HG03457 (cell line): ENCODE measurements at regions not wholly inside any gene's neighbourhood (a gene's known extent, or its start where the extent isn't known, plus 50 kb on each side); places are given as distances from the start of the nearest gene placed in this dataset.

Experiments used
- ATAC-seq: cut with Tn5 transposase; IDR thresholded peaks from one replicate; pipeline ENCODE4 v1.9.1; 2021; ENCODE audit warnings: moderate number of reproducible peaks; ENCODE audit not compliant: unreplicated experiment

DNA sequence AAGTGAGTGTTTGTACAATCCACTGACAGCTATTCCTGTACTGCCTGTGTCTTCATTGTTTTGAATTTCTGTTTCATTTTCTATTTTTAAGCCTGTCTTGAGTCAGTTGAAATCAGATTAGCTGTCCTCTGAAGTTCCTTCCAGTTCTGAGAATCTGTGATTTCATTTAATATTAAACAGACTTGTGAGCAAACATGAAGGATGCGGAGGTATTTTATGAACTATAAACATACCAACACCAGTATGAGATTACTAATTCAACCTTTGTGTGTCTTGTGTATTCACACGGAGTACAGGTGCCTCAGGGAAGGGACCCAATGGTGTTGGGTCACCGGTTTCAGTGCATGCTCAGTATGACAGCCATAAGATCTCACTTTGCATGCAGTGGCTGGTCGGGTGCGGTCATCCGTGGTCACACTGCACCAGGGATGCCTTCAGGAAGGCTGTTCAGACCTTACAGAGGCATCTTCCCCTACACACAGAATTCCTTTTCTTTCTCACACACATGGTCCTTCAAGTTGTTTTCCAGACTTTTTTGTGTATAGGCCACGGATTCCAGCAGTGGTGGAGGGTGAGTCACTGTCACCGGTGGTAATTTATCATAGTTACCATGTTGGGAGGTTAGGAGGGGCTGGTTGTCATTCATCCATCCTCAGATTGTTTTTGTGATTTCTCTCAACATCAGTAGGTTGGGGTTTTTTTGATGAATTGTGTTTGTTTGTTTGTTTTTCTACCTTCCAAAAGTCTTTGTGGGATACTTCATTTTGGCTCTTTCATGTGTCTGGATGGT, 103.0 kb upstream of the SFSWAP start:
- ATAC-seq, result peak; percentile 66

DNA sequence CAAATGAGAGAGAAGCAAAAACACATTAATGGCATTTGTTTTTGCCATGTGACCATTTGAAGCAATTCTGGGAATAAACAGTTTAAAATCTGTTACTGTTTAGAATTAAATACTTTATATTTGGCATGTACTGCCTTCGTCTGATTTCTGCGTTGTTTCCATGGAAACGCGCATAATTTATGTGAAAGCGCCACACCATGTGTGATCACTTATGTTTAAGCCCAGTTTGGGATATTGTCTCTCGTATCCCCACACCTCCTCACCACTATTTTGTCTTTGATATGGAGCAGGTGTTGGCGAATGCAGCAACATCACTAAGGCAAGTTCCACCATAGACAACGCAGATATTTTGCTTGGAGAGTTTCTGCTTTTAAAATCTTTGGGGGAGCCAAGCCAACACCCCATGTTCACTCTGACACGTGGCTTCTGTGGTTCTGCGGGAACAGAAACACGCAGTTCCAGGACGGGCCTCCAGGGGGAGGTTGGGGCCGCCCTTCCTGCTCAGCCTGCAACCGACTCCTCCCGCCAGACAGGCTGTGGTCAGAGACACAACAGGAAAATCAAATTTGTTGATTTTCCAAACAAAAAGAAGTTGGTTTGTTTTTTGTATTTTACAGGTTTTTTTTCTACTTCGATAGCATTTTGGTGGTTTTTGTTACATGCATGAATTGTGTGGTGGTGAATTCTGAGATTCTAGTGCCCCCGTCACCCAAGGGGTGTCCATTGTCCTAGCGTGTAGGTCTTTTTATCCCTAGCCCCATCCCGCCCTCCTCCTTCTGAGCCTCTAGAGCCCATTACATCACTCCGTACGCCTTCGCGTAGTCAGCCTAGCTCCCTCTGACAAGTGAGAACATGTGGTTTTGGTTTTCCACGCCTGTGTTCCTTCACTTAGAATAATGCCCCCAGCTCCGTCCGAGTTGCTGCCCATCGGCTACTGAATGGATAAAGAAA, 101.9 kb upstream of the SFSWAP start:
- ATAC-seq, result no peak

DNA sequence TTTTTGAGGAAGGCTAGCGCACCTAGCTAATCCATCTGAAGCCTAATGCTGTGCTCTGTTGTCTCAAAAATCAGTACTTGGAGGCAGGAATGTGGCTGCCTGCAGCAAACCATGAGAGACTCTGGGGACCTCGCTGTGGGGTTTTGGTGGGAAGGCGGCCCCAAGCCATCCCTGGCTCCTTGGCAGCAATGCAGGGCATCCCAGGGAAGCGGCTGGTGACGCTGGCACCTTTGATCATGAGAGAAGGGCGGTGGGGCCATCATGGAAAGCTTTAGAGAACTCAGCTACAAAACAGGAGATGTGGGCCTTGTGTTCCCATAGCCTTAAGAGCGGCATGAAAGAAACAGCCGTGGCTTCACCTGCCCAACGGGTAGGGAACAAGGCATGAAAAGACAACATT, 101.1 kb upstream of the SFSWAP start:
- ATAC-seq, result no peak

DNA sequence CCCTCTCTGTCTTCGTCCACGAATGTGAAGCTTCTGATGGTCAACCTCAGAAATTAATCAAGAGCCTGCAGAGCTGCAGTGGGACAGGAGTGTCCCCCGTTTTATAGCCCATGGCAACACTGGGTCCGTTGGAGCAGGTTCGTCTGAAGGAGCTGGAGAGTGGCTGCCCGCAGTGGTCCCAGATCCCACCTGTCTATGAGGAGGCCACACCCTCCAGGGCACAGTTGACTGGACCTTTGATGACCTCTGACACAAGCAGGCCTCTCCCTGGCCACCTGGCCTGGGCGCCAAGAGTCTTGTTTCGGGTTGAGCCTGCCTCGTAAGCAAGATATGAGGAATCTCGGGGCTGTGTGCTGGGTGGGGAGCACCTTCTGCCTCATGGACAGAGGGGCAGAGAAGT, 100.7 kb upstream of the SFSWAP start:
- ATAC-seq, result no peak

DNA sequence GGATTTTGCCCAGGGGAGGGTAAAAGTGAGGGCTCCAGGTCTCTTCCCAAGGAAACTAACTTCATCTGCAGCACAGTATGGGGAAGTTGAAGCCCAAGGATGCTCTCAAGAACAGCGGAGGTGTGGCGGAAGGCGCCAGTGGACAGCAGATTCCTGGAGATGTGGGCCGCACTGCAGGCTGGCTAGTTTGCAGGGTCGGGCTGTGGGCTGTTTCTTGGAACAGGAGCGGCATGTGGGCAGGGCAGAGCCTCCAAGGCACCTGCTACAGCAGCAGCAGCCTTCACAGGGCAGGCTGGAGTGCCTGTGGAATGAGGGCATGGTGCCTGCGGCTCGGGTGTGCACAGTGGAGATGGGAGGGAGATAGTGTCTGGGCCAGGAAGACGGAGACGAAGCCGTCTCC, 100.0 kb upstream of the SFSWAP start:
- ATAC-seq, result no peak

DNA sequence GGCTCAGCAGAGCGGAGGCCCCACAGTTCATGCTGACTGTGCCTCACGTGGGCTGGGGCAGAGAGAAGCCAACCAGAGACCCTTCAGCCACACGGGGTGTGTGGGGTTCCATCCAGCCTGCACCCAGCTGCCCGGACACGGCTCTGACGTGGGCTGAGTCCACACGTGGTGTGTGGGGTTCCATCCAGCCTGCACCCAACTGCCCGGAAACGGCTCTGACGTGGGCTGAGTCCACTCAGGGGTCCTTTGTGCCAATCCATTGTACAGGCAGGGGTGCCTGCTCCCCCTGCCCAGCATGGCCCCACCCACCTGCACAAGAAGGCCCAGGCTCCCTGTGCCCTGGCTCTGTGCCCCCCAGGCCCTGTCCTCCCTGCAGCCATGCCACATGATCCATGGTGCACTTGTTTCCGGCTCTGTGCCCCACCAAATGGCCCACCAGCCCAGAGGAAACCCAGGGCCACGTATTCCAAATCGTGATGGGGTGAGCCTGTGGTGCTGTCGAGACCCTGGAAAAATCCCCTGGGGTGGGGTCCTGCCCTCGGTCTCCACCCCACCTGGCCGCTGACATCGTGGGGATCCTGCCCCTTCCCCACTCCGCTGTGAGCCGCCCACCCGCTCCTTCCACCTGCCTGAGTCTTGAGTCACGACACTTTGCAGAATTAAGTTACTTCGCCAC, 99.3 kb upstream of the SFSWAP start:
- ATAC-seq, result no peak

DNA sequence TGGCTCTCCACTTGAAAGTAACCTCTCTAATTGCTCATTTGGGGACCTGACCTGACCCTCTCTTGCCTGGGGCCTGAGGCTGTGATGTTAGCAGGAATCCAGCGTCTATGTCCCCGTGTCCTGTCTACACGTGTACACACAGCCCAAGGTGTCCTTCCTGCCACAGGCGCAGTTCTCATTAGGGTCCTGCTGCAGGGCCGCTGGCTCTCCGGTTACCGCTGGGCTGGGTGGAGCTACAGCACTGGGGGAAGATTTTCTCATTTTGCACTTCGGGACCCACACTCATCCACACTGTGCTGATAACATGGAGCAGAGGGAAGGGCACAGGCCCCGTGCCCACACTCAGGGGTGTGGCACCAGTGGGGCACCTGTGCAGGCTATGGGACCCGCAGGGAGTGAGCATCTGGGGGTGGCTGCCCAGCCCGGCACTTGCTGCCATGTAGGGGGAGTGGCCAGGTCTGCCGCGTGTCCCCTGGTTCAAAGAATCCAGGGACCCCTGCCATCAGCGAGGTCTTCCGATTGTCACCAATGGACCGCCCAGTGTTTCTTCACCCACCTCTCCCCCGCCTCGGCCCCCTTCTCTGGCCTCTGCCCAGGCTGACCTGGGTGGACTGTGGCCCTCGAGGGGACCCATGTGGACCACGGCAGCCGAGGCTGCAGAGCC, 98.7 kb upstream of the SFSWAP start:
- ATAC-seq, result no peak

DNA sequence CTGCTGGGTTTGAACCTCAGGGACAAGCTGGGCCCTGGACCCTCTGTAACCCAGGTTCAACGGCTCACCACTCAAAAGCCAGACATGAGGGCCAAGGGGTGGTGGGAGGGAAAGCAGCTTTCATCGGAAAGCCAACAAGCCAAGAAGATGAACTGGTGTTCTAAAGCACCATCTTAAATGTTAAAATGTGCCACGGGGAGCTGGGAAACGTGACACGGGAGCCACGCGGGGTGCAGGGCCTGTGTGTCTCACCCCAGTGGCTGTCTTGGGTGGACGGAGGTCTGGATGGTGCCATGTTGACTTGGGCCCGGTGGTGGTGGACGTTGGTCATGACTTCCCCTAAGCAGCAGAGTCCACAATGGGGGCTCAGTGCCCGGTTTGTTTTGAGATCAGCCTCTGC, 97.7 kb upstream of the SFSWAP start:
- ATAC-seq, result no peak

DNA sequence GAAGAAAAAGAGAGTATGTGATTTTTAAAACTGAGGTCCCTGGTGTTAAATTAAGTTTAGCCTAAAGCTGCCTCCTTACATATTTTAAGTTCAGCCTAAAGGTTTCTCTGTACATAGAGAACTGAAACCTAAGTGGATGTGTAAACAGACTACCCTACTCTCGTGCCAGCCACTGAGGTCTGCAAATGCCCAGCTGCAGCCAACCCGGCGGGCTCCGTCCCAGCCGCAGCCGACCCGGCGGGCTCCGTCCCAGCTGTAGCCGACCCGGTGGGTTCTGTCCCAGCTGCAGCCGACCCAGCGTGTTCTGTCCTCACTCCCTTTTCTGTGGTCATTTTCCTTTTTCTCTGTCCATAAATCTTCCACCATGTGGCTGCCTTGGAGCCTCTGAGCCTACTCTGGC, 97.2 kb upstream of the SFSWAP start:
- no peak for ATAC-seq

DNA sequence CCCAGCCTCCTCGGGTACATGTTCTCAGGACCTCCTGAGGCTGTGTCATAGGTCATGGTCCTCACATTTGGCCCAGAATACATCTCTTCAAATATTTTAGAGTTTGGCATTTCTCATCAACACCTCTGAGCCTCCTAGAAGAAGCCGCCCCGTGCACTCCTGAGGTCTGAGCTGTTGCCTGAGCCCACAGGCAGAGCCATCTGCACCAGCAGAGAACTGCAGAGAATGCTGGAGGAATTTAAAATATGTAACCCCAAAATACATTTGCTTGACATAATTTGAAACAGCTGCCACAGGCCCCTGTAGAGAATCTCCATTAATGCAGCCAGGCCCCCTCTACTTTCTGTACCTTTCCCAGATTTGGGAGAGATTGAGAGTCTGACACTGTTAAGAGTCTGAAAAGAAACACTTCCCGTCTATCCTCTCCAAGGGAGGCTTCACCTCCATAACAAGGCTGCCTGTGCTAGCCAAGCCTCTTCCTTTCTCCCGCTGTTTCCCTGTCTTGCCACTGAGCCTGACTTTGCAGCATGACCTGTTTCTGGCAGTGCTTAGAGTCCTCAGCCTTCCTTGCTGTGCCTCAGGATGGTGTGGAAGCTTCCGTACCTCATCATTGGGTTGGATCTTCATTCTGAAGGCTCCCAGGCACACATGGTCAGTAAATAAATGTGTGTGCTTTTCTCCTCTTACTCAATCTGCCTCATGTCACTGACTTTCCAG, 95.4 kb upstream of the SFSWAP start:
- ATAC-seq, result no peak

DNA sequence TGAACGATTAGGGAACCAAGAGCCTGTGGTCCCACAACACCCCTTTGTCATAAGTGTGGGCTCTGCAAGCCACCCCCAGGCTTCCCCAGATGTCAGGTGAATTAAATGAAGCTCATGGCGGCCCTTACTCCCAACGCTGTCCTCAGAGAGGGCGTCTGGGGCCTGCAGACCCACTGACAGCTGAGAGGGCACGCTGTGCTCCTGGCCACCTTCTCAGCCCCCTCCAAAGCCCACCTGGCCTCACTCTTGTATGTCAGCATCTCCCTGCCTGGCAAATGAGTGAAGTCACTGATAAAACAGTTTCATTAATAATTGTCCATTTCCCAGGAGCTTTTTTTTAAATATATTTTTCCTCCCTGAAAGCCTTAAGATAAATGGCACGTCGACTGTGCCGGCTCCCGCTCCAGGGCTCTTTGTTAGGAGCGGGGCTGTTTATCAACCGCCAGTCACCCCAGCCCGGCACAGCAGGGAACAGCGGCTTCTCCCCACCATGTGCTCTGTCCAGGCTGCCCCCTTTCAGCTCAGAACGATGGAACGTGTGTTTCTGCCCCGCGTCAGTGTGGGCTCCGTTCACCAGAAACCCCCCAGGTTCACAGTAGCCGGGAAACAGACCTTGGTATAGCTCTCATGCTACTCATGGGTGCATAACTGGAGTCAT, 94.7 kb upstream of the SFSWAP start:
- ATAC-seq, result no peak

DNA sequence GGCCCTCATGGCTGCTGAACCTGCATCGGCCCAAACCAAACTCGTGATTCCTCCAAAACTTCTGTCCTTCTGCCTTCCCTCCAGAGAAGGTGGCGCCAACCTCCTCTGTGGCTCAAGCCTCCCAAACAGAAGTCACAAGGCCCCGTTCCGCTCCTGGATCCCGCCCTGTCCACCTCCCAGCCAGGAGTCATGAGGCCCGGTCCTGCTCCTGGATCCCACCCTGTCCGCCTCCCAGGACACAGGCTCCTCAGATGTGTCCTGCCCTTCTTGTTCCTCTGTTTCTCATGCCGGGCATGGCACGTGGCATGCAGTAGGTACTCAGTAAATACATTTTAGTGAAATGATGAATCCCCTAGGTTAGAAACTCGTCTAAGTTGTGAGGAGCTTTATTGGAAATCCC, 94.2 kb upstream of the SFSWAP start:
- no peak for ATAC-seq

DNA sequence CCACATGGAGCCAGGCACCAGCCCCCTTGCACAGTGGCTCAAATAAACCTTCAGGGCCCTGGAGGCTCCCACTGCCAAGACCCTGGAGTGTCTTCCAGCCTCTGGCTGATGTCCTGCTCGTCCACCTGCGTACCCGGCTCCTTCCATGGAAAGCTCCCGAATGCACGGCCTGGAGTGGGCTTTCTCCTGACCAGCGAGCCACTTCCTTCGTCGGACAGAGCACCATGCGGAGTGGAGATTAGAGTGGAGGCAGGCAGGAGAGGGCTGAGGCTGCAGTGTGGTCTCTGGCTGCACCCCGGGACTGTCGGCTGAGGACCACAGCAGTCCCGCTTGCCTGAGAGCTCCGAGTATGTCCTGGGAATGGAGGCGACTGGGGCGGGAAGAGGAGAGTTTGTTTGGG, 93.7 kb upstream of the SFSWAP start:
- no peak for ATAC-seq

DNA sequence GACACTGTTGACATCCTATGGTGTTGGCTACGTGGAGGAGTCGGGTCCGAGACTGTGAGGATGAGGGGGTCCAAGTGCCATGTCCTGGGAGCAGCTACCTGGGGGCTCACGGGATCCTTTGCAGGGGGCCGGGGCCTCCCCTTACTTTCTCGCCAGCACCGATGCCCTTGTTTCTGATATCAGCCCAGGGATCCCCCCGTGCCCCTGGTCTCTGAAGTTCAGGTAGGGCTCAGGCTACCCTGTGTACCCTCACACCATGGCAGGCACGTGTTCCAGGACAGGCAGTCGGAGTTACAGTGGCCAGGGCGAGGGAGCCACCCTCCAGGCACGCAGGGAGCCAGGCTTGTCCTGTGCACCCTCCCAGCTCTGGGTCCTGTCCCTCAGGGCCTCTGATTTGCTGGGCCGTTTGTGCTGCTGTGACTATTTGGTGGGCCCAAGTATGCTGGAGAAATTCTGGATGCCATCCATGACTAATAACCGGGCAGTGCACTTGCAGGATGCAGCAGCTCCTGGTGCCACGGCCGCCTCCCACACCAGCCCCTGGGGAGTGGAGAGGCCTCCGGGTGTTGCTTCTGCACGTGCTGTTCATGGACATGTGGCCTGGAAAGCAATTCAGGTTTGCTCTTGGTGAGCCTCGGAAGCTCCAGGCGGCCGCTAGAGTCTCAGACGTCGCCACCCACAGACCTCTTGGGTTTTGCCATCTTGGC, 93.1 kb upstream of the SFSWAP start:
- ATAC-seq, result no peak

DNA sequence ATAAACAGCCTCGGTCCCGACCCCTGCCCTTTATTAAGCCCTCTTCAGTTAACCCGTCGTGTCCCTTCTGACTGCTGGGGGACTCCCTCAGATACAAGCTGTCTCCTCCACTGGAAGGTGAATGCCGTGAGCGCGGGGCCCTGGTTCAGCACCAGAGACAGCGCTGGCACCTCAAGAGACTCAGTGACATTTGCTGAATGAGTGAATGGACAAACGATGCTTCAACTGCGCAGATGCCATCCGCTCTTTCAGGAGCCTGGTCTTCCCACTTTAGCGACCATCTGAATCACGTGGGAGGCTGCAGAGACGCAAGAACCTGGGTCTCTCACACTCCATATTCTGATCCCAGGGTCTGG, 92.6 kb upstream of the SFSWAP start:
- ATAC-seq, result no peak

DNA sequence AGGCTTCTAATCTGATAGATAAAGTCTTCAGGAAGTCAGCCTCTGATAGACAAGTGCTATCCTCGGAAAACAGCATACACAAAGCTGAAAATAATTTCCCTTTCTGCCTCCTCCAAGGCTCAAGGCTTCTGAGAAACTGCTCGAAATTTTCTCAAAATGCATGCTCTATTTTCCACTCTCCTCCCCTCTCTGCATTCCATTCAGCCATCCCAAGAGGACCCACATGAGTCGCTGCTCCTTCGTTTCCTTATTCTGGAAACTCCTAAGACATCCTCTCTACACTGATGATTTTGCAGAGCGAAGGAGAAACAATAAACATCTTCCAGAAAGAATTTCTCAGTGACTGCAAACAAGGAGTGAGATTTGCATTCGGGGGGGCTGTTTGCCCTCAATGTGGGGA, 92.2 kb upstream of the SFSWAP start:
- no peak for ATAC-seq

DNA sequence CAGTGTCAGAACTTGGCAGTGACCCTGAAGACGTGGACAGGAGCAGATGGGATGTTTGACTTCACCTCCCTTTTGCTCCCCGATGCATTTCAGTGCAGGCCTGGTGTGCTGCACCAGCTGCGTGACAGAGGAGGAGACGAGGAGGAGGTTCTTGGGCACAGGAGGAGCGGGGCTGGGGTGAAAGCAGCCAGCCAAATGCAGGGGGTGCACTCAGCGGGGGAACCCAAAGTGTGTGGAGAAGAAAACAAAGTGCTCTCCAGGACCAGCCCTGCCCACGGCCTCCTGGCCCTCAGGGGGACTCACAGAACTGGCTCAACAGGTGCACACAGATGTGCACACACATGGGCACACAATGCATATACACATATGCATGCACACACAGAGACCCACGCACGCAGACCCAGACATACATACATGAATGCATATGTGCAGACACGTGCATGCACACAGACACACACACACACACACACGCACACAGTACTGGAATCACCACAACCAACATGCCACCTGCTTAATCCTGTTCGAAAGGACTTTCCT, 91.7 kb upstream of the SFSWAP start:
- ATAC-seq, result no peak

DNA sequence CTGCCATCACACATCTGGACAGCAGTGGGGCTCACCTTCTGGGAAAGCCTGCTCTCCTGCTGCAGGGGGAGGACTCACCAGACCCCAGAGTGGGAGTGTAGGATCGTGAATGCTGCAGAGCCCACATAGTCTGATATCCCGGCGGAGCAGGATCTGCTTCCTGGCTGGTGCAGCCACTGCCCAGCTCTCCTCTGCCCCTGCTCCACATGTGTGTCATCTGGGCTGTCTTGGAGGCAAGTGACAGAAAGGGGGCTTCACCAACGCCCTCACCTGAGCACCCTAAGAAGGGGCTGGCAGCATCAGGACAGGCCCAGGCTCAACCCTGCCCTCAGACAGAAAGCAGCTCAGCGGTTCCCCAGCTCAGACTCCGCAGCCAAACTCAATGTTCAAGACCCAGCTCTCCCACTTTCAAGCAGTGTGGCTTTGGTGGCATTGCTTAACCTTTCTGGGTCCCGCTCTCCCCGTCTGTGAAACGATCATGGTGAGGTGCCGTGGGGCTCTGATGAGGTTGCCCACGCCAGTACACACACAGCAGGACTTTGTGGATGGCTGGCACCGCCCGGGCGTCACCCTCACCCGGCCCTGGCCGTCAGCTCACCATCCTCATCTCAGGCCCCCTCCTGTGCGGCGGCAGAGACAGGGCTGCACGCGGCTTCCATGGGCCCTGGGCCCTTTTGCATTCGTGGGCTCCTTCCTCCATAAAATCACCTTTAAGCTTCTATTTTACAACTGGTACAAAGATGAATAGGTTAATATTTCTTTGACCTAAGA, 91.0 kb upstream of the SFSWAP start:
- no peak for ATAC-seq
